Spleen (tissue), 11 donors: ENCODE measurements at regions not wholly inside any gene's neighbourhood (a gene's known extent, or its start where the extent isn't known, plus 50 kb on each side); places are given as distances from the start of the nearest gene placed in this dataset.

Experiments used
- DNase-seq: peaks from one replicate; pipeline ENCODE4 v3.0.0-alpha.2; 2020
- H3K27ac ChIP-seq, 8 donors: fragments of 200-600 bp; sonication (generic) in 7 of 8; 1 replicate in 4 of 8; 2 replicates in 4 of 8; pipeline versions ENCODE4 v1.5.0 to v1.8.0; 2016 to 2021; ENCODE audit warnings: inconsistent platforms in 4 of 8, mild to moderate bottlenecking in 4 of 8, moderate library complexity in 1 of 8
- H3K27me3 ChIP-seq, 7 donors: fragments of 200-600 bp; sonication (generic) in 6 of 7; replicated peaks in 1 of 7; 1 replicate in 4 of 7; 2 replicates in 3 of 7; pipeline versions ENCODE4 v1.5.0 to v1.8.0; 2016 to 2021; ENCODE audit warnings: inconsistent platforms in 3 of 7, mild to moderate bottlenecking in 1 of 7
- H3K36me3 ChIP-seq, 6 donors: fragments of 200-600 bp; sonication (generic) in 5 of 6; 1 replicate in 4 of 6; 2 replicates in 2 of 6; pipeline versions ENCODE4 v1.5.0 to v1.8.0; 2016 to 2021; ENCODE audit warnings: inconsistent platforms in 2 of 6
- H3K4me1 ChIP-seq, 6 donors: fragments of 200-600 bp; sonication (generic) in 5 of 6; 1 replicate in 3 of 6; 2 replicates in 3 of 6; pipeline versions ENCODE4 v1.5.0 to v1.8.0; 2016 to 2021; ENCODE audit warnings: inconsistent platforms in 3 of 6
- H3K4me3 ChIP-seq, 8 donors: fragments of 200-600 bp; sonication (generic) in 7 of 8; 1 replicate in 4 of 8; 2 replicates in 4 of 8; pipeline versions ENCODE4 v1.5.0 to v1.8.0; 2016 to 2021; ENCODE audit warnings: inconsistent platforms in 4 of 8, mild to moderate bottlenecking in 4 of 8, moderate library complexity in 2 of 8
- H3K9me3 ChIP-seq, 8 donors: fragments of 200-600 bp; sonication (generic) in 7 of 8; 1 replicate in 4 of 8; 2 replicates in 4 of 8; pipeline versions ENCODE4 v1.5.0 to v1.8.0; 2016 to 2021; ENCODE audit warnings: inconsistent platforms in 4 of 8
- POLR2A ChIP-seq, 3 donors: fragments of 450-650 bp; IDR thresholded peaks; one replicate each; pipeline ENCODE4 v1.5.1; 2017; ENCODE audit warnings: antibody characterized with exemption in 3 of 3, mild to moderate bottlenecking in 1 of 3
- POLR2AphosphoS5 ChIP-seq, 3 donors: sonication (generic); formaldehyde crosslinking; IDR thresholded peaks; one replicate each; pipeline ENCODE4 v1.5.1; 2017; ENCODE audit warnings: antibody characterized with exemption in 3 of 3
- WGBS, 5 donors: extraction: QIAGEN DNeasy Blood & Tissue Kit in 3 of 5; methylation state at CpG; one replicate each; pipeline versions ENCODE4 v1.1.5 to v1.1.7; 2013 to 2018; 5-methylcytosine and 5-hydroxymethylcytosine counted together
- intact Hi-C: fragments of 100-400 bp; cut with DNase I; formaldehyde crosslinking; loops from one replicate; pipeline ENCODE4 v1.15.0; 2023; ENCODE audit warnings: low total_unique reads
- TF ChIP-seq, protein P1 (sequence below), 11 experiments: fragments of 200-600 bp in 7 of 11; fragments of 450-650 bp in 4 of 11; sonication (generic) in 4 of 11; IDR thresholded peaks in 8 of 11; conservative IDR thresholded peaks in 3 of 11; 1 replicate in 7 of 11; 2 replicates in 4 of 11; pipeline versions ENCODE4 v1.4.0 to v1.8.0; 2016 to 2021; ENCODE audit warnings: antibody characterized with exemption in 11 of 11, inconsistent platforms in 4 of 11, mild to moderate bottlenecking in 1 of 11
- donor health status: healthy with polysubstance abuse.
- donor health status: DM: no; HTN: no; CAD: no; lungs with moderate emphysema.
- donor health status: DM: no; HTN: no; CAD: no.
- donor health status: Bipolar disorder and iron deficiency.
- donor health status: healthy.
- donor health status: DM: no; HTN: no; CAD: no.
- donor health status: DM: yes; HTN: yes; CAD: no.

DNA sequence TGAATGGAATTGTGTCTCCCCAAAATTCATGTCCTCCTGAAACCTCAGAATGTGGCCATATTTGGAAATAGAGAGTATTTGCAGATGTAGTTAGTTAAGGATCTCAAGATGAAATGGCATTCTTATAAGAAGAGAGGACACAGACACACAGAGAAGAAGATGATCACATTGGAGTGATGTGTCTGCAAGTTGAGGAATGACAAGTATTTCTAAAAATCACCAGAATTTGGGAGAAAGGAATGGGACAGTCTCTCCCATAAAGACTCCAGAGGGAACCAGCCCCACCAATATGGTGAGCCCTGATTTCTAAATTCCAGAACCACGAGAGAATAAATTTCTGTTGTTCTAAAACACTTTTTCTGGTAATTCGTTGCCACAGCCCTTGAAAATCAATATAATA is 166.3 kb downstream of the C1D start:
- 45 to 70% (median 53%) methylated on average over 2 of the region's 2 CpGs for WGBS, 5 donors
- H3K27me3 ChIP-seq, result no peaks in the 10 kb centered on the region
- no peak overlapping the region for H3K4me3 ChIP-seq
- H3K27ac ChIP-seq, result no peak overlapping the region
- no peaks in the 10 kb centered on the region for H3K36me3 ChIP-seq
- intact Hi-C loops, result no loop called here
- TF ChIP-seq, protein P1, sequence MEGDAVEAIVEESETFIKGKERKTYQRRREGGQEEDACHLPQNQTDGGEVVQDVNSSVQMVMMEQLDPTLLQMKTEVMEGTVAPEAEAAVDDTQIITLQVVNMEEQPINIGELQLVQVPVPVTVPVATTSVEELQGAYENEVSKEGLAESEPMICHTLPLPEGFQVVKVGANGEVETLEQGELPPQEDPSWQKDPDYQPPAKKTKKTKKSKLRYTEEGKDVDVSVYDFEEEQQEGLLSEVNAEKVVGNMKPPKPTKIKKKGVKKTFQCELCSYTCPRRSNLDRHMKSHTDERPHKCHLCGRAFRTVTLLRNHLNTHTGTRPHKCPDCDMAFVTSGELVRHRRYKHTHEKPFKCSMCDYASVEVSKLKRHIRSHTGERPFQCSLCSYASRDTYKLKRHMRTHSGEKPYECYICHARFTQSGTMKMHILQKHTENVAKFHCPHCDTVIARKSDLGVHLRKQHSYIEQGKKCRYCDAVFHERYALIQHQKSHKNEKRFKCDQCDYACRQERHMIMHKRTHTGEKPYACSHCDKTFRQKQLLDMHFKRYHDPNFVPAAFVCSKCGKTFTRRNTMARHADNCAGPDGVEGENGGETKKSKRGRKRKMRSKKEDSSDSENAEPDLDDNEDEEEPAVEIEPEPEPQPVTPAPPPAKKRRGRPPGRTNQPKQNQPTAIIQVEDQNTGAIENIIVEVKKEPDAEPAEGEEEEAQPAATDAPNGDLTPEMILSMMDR (IDR thresholded peaks at IDR 0.05 in 8 of 11, conservative IDR thresholded peaks at IDR 0.05 in 3 of 11), result no peak
- no peak for TF ChIP-seq POLR2AphosphoS5 (IDR thresholded peaks at IDR 0.05)
- TF ChIP-seq POLR2A (IDR thresholded peaks at IDR 0.05), result no peak
- H3K4me1 ChIP-seq, result no peaks in the 10 kb centered on the region
- no peak for DNase-seq
- H3K9me3 ChIP-seq, result peaks cover 0 to 7% (median 0%) of the 10 kb centered on the region in 8 donors

DNA sequence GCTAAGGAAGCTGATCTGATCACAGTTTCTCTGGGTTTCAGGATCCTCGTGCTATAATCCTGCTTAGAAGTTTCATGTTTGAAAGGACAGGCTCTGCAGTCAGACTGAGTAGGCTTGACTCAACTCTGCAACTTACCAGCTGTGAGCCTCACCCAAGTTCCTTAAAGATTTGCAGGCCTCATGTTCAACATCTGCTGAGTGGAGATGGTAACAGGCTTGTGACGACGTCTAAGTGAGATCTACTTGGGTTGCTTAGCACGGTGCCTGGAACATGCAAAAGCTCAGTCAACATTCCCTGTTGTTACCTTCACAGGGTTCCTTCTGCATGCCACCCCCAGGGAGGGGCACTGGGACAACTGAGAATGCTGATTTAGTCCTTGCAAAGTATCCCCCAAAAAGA is 164.2 kb downstream of the C1D start:
- Histone ChIP-seq H3K9me3 (peaks cover 0 to 7% (median 0%) of the 10 kb centered on the region in 8 donors), H3K36me3 (no peaks in the 10 kb centered on the region), H3K4me1 (no peaks in the 10 kb centered on the region), H3K27me3 (peaks cover 0 to 15% (median 0%) of the 10 kb centered on the region in 7 donors), H3K27ac (no peak overlapping the region), H3K4me3 (no peak overlapping the region)
- no peak for DNase-seq
- intact Hi-C loops, result no loop called here
- 79 to 87% (median 84%) methylated on average over 4 of the region's 4 CpGs for WGBS, 5 donors
- no peak for TF ChIP-seq POLR2AphosphoS5 (IDR thresholded peaks at IDR 0.05)
- no peak for TF ChIP-seq POLR2A (IDR thresholded peaks at IDR 0.05)
- TF ChIP-seq, protein P1 (IDR thresholded peaks at IDR 0.05 in 8 of 11, conservative IDR thresholded peaks at IDR 0.05 in 3 of 11), result no peak

DNA sequence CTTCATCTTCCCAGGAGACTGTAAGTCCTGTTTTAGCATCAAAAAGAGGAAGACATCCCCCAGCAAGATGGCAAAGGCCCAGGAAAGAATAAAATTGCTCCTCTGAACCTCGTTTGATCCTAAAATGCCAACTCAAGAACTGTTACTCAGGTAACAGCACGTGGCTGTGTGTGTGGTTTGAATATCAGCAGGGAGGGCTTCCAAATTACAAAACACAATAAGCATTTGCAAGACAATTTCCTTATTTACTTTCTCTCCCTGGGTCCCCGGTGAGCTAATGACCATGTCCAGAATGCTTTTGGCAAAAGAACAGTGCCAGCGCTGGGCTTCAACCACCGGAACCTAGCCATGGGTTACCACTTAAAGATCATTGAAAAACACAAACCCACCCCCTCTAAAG is 163.6 kb downstream of the C1D start:
- DNase-seq, result no peak
- Histone ChIP-seq H3K9me3 (peaks cover 0 to 7% (median 0%) of the 10 kb centered on the region in 8 donors), H3K36me3 (no peaks in the 10 kb centered on the region), H3K27me3 (peaks cover 0 to 15% (median 0%) of the 10 kb centered on the region in 7 donors), H3K27ac (no peak overlapping the region), H3K4me3 (no peak overlapping the region), H3K4me1 (no peaks in the 10 kb centered on the region)
- intact Hi-C loops, result no loop called here
- 51 to 68% (median 62%) methylated on average over 5 of the region's 5 CpGs for WGBS, 5 donors
- TF ChIP-seq POLR2AphosphoS5 (IDR thresholded peaks at IDR 0.05), result no peak
- TF ChIP-seq POLR2A (IDR thresholded peaks at IDR 0.05), result no peak
- TF ChIP-seq, protein P1 (IDR thresholded peaks at IDR 0.05 in 8 of 11, conservative IDR thresholded peaks at IDR 0.05 in 3 of 11), result no peak

DNA sequence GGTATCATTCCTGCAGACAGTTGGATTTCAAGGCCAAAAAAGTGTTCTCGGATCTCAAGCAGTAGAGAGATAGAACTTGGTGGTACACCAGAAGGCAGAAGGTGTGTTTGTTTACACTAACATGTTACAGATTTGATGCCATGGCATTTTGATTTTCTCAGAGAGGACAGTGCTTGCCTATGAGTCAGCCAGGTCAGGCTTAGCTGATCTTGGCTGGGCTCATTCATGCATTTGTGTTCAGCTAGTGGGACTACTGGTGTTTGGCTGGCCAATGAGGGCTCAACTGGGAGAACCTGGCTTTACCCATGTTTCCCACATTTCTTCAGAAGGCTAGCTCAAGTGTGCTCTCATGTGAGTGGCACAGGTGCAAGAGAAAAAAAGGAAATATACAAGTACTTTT is 162.0 kb downstream of the C1D start:
- 82 to 100% (median 85%) methylated on average over 1 of the region's 1 CpG for WGBS, 5 donors
- Histone ChIP-seq H3K9me3 (peaks cover 0 to 7% (median 0%) of the 10 kb centered on the region in 8 donors), H3K27ac (no peak overlapping the region), H3K36me3 (no peaks in the 10 kb centered on the region), H3K4me1 (no peaks in the 10 kb centered on the region), H3K27me3 (peaks cover 0 to 19% (median 0%) of the 10 kb centered on the region in 7 donors), H3K4me3 (no peak overlapping the region)
- no peak for DNase-seq
- intact Hi-C loops, result no loop called here
- no peak for TF ChIP-seq POLR2A (IDR thresholded peaks at IDR 0.05)
- TF ChIP-seq POLR2AphosphoS5 (IDR thresholded peaks at IDR 0.05), result no peak
- TF ChIP-seq, protein P1 (IDR thresholded peaks at IDR 0.05 in 8 of 11, conservative IDR thresholded peaks at IDR 0.05 in 3 of 11), result no peak
